Ascending aorta (tissue), 2 donors: ENCODE measurements at regions not wholly inside any gene's neighbourhood (a gene's known extent, or its start where the extent isn't known, plus 50 kb on each side); places are given as distances from the start of the nearest gene placed in this dataset.

ENCODE experiments used
- DNase-seq, 2 donors: peaks; one replicate each; pipeline ENCODE4 v3.0.0-alpha.2; 2019; ENCODE audit warnings: low spot score in 2 of 2
- H3K27ac ChIP-seq, 2 donors: fragments of 200-600 bp; sonication (generic); one replicate each; pipeline ENCODE4 v1.5.1; 2016 to 2017; ENCODE audit warnings: mild to moderate bottlenecking in 1 of 2
- H3K27me3 ChIP-seq: fragments of 200-600 bp; sonication (generic); one replicate; pipeline ENCODE4 v1.5.1; 2017
- H3K36me3 ChIP-seq, 2 donors: fragments of 200-600 bp; sonication (generic); one replicate each; pipeline ENCODE4 v1.5.1; 2016
- H3K4me1 ChIP-seq, 2 donors: fragments of 200-600 bp; sonication (generic); one replicate each; pipeline ENCODE4 v1.5.1; 2016 to 2017; ENCODE audit warnings: mild to moderate bottlenecking in 1 of 2
- H3K4me3 ChIP-seq, 2 donors: fragments of 200-600 bp; sonication (generic); one replicate each; pipeline ENCODE4 v1.5.1; 2016 to 2017; ENCODE audit warnings: mild to moderate bottlenecking in 1 of 2
- H3K9me3 ChIP-seq, 2 donors: fragments of 200-600 bp; sonication (generic); one replicate each; pipeline ENCODE4 v1.5.1; 2016
- CTCF ChIP-seq, 3 experiments: fragments of 200-600 bp in 2 of 3; fragments of 450-650 bp in 1 of 3; sonication (generic) in 2 of 3; IDR thresholded peaks; one replicate each; pipeline ENCODE4 v1.5.1; 2016 to 2019; ENCODE audit warnings: antibody characterized with exemption in 3 of 3, mild to moderate bottlenecking in 1 of 3, moderate library complexity in 1 of 3
- intact Hi-C: fragments of 100-400 bp; cut with DNase I; formaldehyde crosslinking; loops from one replicate; pipeline ENCODE4 v1.15.1; 2023

- peak in 1 of 2 donors; percentile 90 for DNase-seq
- intact Hi-C loops = loop anchor here (1.0 to 10.0 kb wide), 6 partner anchors 25 to 1814 kb away; a partner anchor contains a TSS
- H3K4me1 ChIP-seq = peaks cover 0 to 8% of the 10 kb centered on the region in 2 donors
- H3K27me3 ChIP-seq = no peaks in the 10 kb centered on the region
- H3K4me3 ChIP-seq = peak overlapping the region; percentile 71 to 80
- no peak for TF ChIP-seq CTCF (IDR thresholded peaks at IDR 0.05)
- peak overlapping the region; percentile 95 to 96 for H3K27ac ChIP-seq
- no peaks in the 10 kb centered on the region for H3K36me3 ChIP-seq
- H3K9me3 ChIP-seq = no peaks in the 10 kb centered on the region
These were observed 73.1 kb downstream of the OR2B2 start for GRCh38 chr6:27838945-27839625.

GRCh38 chr6:27838058-27838944 lies 73.9 kb downstream of the OR2B2 start:
- intact Hi-C loops = loop anchor here (1.0 to 10.0 kb wide), 5 partner anchors 26 to 1814 kb away; a partner anchor contains a TSS

GRCh38 chr6:27837625-27838057 lies 74.6 kb downstream of the OR2B2 start:
- no peaks in the 10 kb centered on the region for H3K36me3 ChIP-seq
- peak overlapping the region; percentile 95 to 96 for H3K27ac ChIP-seq
- no peaks in the 10 kb centered on the region for H3K9me3 ChIP-seq
- H3K27me3 ChIP-seq = no peaks in the 10 kb centered on the region
- intact Hi-C loops = loop anchor here (1.0 to 10.0 kb wide), 6 partner anchors 27 to 1813 kb away; a partner anchor contains a TSS
- DNase-seq = no peak
- H3K4me1 ChIP-seq = peaks cover 0 to 8% of the 10 kb centered on the region in 2 donors
- no peak for TF ChIP-seq CTCF (IDR thresholded peaks at IDR 0.05)
- peak overlapping the region; percentile 71 to 80 for H3K4me3 ChIP-seq

More at GRCh38 chr6:27838058-27838944, 73.9 kb downstream of the OR2B2 start:
- Histone ChIP-seq H3K27me3 (no peaks in the 10 kb centered on the region), H3K36me3 (no peaks in the 10 kb centered on the region), H3K9me3 (no peaks in the 10 kb centered on the region), H3K4me3 (peak overlapping the region; percentile 71 to 80), H3K4me1 (peaks cover 0 to 8% of the 10 kb centered on the region in 2 donors), H3K27ac (peak overlapping the region; percentile 95 to 96)
- DNase-seq = peak; percentile 50 to 87
- no peak for TF ChIP-seq CTCF (IDR thresholded peaks at IDR 0.05)

- peak in 1 of 2 donors; percentile 77 for DNase-seq
- H3K9me3 ChIP-seq = no peaks in the 10 kb centered on the region
- H3K36me3 ChIP-seq = no peaks in the 10 kb centered on the region
- H3K4me3 ChIP-seq = peak overlapping the region; percentile 71 to 80
- H3K27me3 ChIP-seq = no peaks in the 10 kb centered on the region
- intact Hi-C loops = loop anchor here (1.0 to 10.0 kb wide), 3 partner anchors 27 to 1812 kb away; a partner anchor contains a TSS
- no peak for TF ChIP-seq CTCF (IDR thresholded peaks at IDR 0.05)
- H3K4me1 ChIP-seq = peaks cover 0 to 8% of the 10 kb centered on the region in 2 donors
- peak overlapping the region; percentile 95 to 96 for H3K27ac ChIP-seq
These were observed 75.2 kb downstream of the OR2B2 start for GRCh38 chr6:27836783-27837624.
